CD4-positive, alpha-beta memory T cell (primary cell): ENCODE measurements at regions not wholly inside any gene's neighbourhood (a gene's known extent, or its start where the extent isn't known, plus 50 kb on each side); places are given as distances from the start of the nearest gene placed in this dataset.

ENCODE experiments used
- CTCF ChIA-PET: fragments of 350-600 bp; sonication (Branson Sonifier 250); formaldehyde crosslinking; loops from one replicate; lab custom pipeline; 2021; ENCODE audit warnings: inconsistent platforms; ENCODE audit not compliant: partially characterized antibody; lab: Charles Lee
- POLR2A ChIA-PET: fragments of 350-600 bp; sonication (Branson Sonifier 250); formaldehyde crosslinking; loops from one replicate; lab custom pipeline; 2021; ENCODE audit not compliant: partially characterized antibody; lab: Charles Lee
- DNase-seq, 5 donors: peaks; one replicate each; pipeline versions ENCODE4 v3.0.0 to v3.0.0-alpha.2; 2020 to 2022; ENCODE audit warnings: mixed read lengths in 1 of 5
- H3K27ac ChIP-seq: one replicate; pipeline ENCODE4 v1.7.0; 2013; ENCODE audit warnings: low read depth, low read length
- H3K27me3 ChIP-seq: 2 replicates; pipeline ENCODE4 v1.7.0; 2013; ENCODE audit warnings: mild to moderate bottlenecking, low read length, moderate library complexity; ENCODE audit not compliant: insufficient read depth
- H3K36me3 ChIP-seq: 2 replicates; pipeline ENCODE4 v1.7.0; 2013; ENCODE audit warnings: mild to moderate bottlenecking, low read length, moderate library complexity; ENCODE audit not compliant: insufficient read depth
- H3K4me1 ChIP-seq: 2 replicates; pipeline ENCODE4 v1.7.0; 2013; ENCODE audit warnings: mild to moderate bottlenecking, low read length, moderate library complexity; ENCODE audit not compliant: insufficient read depth
- H3K4me3 ChIP-seq, 2 donors: one replicate each; pipeline ENCODE4 v1.7.0; 2013; ENCODE audit warnings: low read length in 2 of 2, mild to moderate bottlenecking in 1 of 2
- H3K9me3 ChIP-seq, 2 donors: one replicate each; pipeline ENCODE4 v1.7.0; 2013; ENCODE audit warnings: low read length in 2 of 2, control low read depth in 1 of 2; ENCODE audit not compliant: control insufficient read depth in 1 of 2
- H3K27ac Mint-ChIP-seq, 7 donors: one replicate each; pipeline ENCODE4 v1.8.0; 2020 to 2021; ENCODE audit warnings: mixed read lengths in 7 of 7, mild to moderate bottlenecking in 6 of 7, inconsistent platforms in 3 of 7, moderate library complexity in 3 of 7
- H3K27me3 Mint-ChIP-seq, 2 donors: one replicate each; pipeline ENCODE4 v1.8.0; 2020 to 2021; ENCODE audit warnings: mixed read lengths in 2 of 2
- H3K36me3 Mint-ChIP-seq, 2 donors: one replicate each; pipeline ENCODE4 v1.8.0; 2020 to 2021; ENCODE audit warnings: mixed read lengths in 2 of 2, inconsistent platforms in 1 of 2, mild to moderate bottlenecking in 1 of 2
- H3K4me1 Mint-ChIP-seq, 4 donors: one replicate each; pipeline ENCODE4 v1.8.0; 2020 to 2021; ENCODE audit warnings: mixed read lengths in 4 of 4, mild to moderate bottlenecking in 1 of 4
- H3K4me3 Mint-ChIP-seq, 8 donors: one replicate each; pipeline ENCODE4 v1.8.0; 2020 to 2021; ENCODE audit warnings: mixed read lengths in 8 of 8, mild to moderate bottlenecking in 7 of 8, moderate library complexity in 6 of 8, inconsistent platforms in 3 of 8
- H3K9me3 Mint-ChIP-seq, 8 donors: one replicate each; pipeline ENCODE4 v1.8.0; 2020 to 2021; ENCODE audit warnings: mixed read lengths in 8 of 8, mild to moderate bottlenecking in 5 of 8, inconsistent platforms in 3 of 8, moderate library complexity in 1 of 8
- intact Hi-C: fragments of 100-400 bp; cut with micrococcal nuclease; formaldehyde crosslinking; loops from one replicate; pipeline ENCODE4 v1.15.1; 2023

- Histone ChIP-seq H3K27ac (no peak overlapping the region), H3K4me1 (no peaks in the 10 kb centered on the region), H3K4me3 (no peak overlapping the region), H3K9me3 (no peaks in the 10 kb centered on the region), H3K36me3 (no peaks in the 10 kb centered on the region), H3K27me3 (no peaks in the 10 kb centered on the region)
- POLR2A ChIA-PET: no interaction called here
- H3K36me3 Mint-ChIP-seq: no peaks in the 10 kb centered on the region
- H3K4me1 Mint-ChIP-seq: no peaks in the 10 kb centered on the region
- H3K27ac Mint-ChIP-seq: no peak overlapping the region
- CTCF ChIA-PET: no interaction called here
- H3K4me3 Mint-ChIP-seq: no peak overlapping the region
- no peaks in the 10 kb centered on the region for H3K27me3 Mint-ChIP-seq
- no peak for DNase-seq
- intact Hi-C loops: no loop called here
- peaks cover 0 to 5% (median 4%) of the 10 kb centered on the region in 8 donors for H3K9me3 Mint-ChIP-seq
Observed at GRCh38 chr17:53919356-53919755, 96.6 kb downstream of the KIF2B start.

- H3K9me3 ChIP-seq: no peaks in the 10 kb centered on the region
- no peaks in the 10 kb centered on the region for H3K27me3 ChIP-seq
- no peaks in the 10 kb centered on the region for H3K36me3 Mint-ChIP-seq
- H3K36me3 ChIP-seq: no peaks in the 10 kb centered on the region
- H3K27ac Mint-ChIP-seq: no peak overlapping the region
- H3K4me1 Mint-ChIP-seq: no peaks in the 10 kb centered on the region
- H3K4me3 ChIP-seq: no peak overlapping the region
- DNase-seq: no peak
- no peak overlapping the region for H3K27ac ChIP-seq
- POLR2A ChIA-PET: no interaction called here
- H3K4me1 ChIP-seq: no peaks in the 10 kb centered on the region
- H3K4me3 Mint-ChIP-seq: no peak overlapping the region
- intact Hi-C loops: no loop called here
- H3K9me3 Mint-ChIP-seq: peaks cover 0 to 8% (median 1%) of the 10 kb centered on the region in 8 donors
- CTCF ChIA-PET: no interaction called here
- no peaks in the 10 kb centered on the region for H3K27me3 Mint-ChIP-seq
Observed at GRCh38 chr17:53924530-53925455, 102.1 kb downstream of the KIF2B start.

- Mint-ChIP-seq H3K4me3 (no peak overlapping the region), H3K27me3 (no peaks in the 10 kb centered on the region), H3K9me3 (peaks cover 0 to 7% (median 4%) of the 10 kb centered on the region in 8 donors), H3K27ac (no peak overlapping the region), H3K36me3 (no peaks in the 10 kb centered on the region), H3K4me1 (no peaks in the 10 kb centered on the region)
- intact Hi-C loops: no loop called here
- DNase-seq: no peak
- no peak overlapping the region for H3K27ac ChIP-seq
- H3K36me3 ChIP-seq: no peaks in the 10 kb centered on the region
- H3K4me3 ChIP-seq: no peak overlapping the region
- POLR2A ChIA-PET: no interaction called here
- no peaks in the 10 kb centered on the region for H3K4me1 ChIP-seq
- CTCF ChIA-PET: no interaction called here
- peaks cover 0 to 7% of the 10 kb centered on the region in 2 donors for H3K9me3 ChIP-seq
- H3K27me3 ChIP-seq: no peaks in the 10 kb centered on the region
Observed at GRCh38 chr17:53932386-53932785, 109.7 kb downstream of the KIF2B start.

GRCh38 chr17:53934931-53935330 is 112.2 kb downstream of the KIF2B start:
- Mint-ChIP-seq H3K4me3 (no peak overlapping the region), H3K27ac (no peak overlapping the region), H3K9me3 (peaks cover 0 to 7% (median 4%) of the 10 kb centered on the region in 8 donors), H3K27me3 (no peaks in the 10 kb centered on the region), H3K4me1 (no peaks in the 10 kb centered on the region), H3K36me3 (no peaks in the 10 kb centered on the region)
- H3K27me3 ChIP-seq: no peaks in the 10 kb centered on the region
- no peak overlapping the region for H3K4me3 ChIP-seq
- H3K27ac ChIP-seq: no peak overlapping the region
- ChIA-PET CTCF (no interaction called here), POLR2A (no interaction called here)
- H3K4me1 ChIP-seq: no peaks in the 10 kb centered on the region
- no peaks in the 10 kb centered on the region for H3K36me3 ChIP-seq
- H3K9me3 ChIP-seq: peaks cover 0 to 7% of the 10 kb centered on the region in 2 donors
- DNase-seq: no peak
- intact Hi-C loops: no loop called here

- Histone ChIP-seq H3K27me3 (no peaks in the 10 kb centered on the region), H3K27ac (no peak overlapping the region), H3K9me3 (no peaks in the 10 kb centered on the region), H3K36me3 (no peaks in the 10 kb centered on the region), H3K4me3 (no peak overlapping the region), H3K4me1 (no peaks in the 10 kb centered on the region)
- ChIA-PET CTCF (no interaction called here), POLR2A (no interaction called here)
- H3K27ac Mint-ChIP-seq: no peak overlapping the region
- intact Hi-C loops: no loop called here
- H3K9me3 Mint-ChIP-seq: peaks cover 0 to 6% (median 4%) of the 10 kb centered on the region in 8 donors
- no peak overlapping the region for H3K4me3 Mint-ChIP-seq
- no peaks in the 10 kb centered on the region for H3K4me1 Mint-ChIP-seq
- no peak for DNase-seq
- no peaks in the 10 kb centered on the region for H3K27me3 Mint-ChIP-seq
- no peaks in the 10 kb centered on the region for H3K36me3 Mint-ChIP-seq
Observed at GRCh38 chr17:53941231-53941630, 118.5 kb downstream of the KIF2B start.

- Histone ChIP-seq H3K36me3 (no peaks in the 10 kb centered on the region), H3K27ac (no peak overlapping the region), H3K4me1 (no peaks in the 10 kb centered on the region), H3K9me3 (no peaks in the 10 kb centered on the region), H3K4me3 (no peak overlapping the region), H3K27me3 (no peaks in the 10 kb centered on the region)
- H3K4me1 Mint-ChIP-seq: no peaks in the 10 kb centered on the region
- POLR2A ChIA-PET: no interaction called here
- H3K27me3 Mint-ChIP-seq: no peaks in the 10 kb centered on the region
- no peak overlapping the region for H3K4me3 Mint-ChIP-seq
- DNase-seq: no peak
- H3K36me3 Mint-ChIP-seq: no peaks in the 10 kb centered on the region
- H3K9me3 Mint-ChIP-seq: peaks cover 0 to 6% (median 4%) of the 10 kb centered on the region in 8 donors
- no peak overlapping the region for H3K27ac Mint-ChIP-seq
- CTCF ChIA-PET: no interaction called here
- intact Hi-C loops: no loop called here
Observed at GRCh38 chr17:53942436-53942835, 119.7 kb downstream of the KIF2B start.

- H3K4me3 Mint-ChIP-seq: no peak overlapping the region
- Histone ChIP-seq H3K9me3 (no peaks in the 10 kb centered on the region), H3K4me1 (no peaks in the 10 kb centered on the region), H3K27ac (no peak overlapping the region), H3K27me3 (no peaks in the 10 kb centered on the region), H3K4me3 (no peak overlapping the region), H3K36me3 (no peaks in the 10 kb centered on the region)
- DNase-seq: no peak
- no peaks in the 10 kb centered on the region for H3K4me1 Mint-ChIP-seq
- ChIA-PET CTCF (no interaction called here), POLR2A (no interaction called here)
- H3K36me3 Mint-ChIP-seq: no peaks in the 10 kb centered on the region
- H3K27ac Mint-ChIP-seq: no peak overlapping the region
- H3K9me3 Mint-ChIP-seq: peaks cover 0 to 6% (median 4%) of the 10 kb centered on the region in 8 donors
- H3K27me3 Mint-ChIP-seq: no peaks in the 10 kb centered on the region
- intact Hi-C loops: no loop called here
Observed at GRCh38 chr17:53942898-53943297, 120.2 kb downstream of the KIF2B start.
